ENCODE measurements at regions not wholly inside any gene's neighbourhood (a gene's known extent, or its start where the extent isn't known, plus 50 kb on each side); places are given as distances from the start of the nearest gene placed in this dataset.
"Not testable (repeated sequence)": the region's sequence is repeated elsewhere in the genome, so short reads cannot be mapped to it uniquely, and the experiment has no call there.

DNA sequence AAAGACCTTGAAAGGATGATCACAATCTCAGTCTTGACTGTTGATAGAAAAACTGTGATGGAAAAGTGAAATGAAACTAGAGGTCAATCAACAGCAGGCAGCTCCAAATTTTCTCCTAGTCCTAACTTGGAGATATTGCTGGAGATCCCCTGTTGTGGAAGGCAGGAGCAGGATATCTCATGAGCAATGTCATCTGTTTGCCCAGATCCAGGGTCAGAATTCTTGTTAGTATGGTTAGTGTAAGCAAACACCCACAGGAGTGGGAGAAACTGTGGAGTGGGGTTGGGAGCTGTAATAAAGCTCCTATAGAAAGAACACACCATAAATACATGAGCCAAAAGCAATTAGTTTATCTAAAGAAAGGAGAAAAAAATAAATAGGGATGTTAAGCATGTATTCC, 169.0 kb downstream of the AKR1D1 start:
- TF ChIP-seq, protein P1, sequence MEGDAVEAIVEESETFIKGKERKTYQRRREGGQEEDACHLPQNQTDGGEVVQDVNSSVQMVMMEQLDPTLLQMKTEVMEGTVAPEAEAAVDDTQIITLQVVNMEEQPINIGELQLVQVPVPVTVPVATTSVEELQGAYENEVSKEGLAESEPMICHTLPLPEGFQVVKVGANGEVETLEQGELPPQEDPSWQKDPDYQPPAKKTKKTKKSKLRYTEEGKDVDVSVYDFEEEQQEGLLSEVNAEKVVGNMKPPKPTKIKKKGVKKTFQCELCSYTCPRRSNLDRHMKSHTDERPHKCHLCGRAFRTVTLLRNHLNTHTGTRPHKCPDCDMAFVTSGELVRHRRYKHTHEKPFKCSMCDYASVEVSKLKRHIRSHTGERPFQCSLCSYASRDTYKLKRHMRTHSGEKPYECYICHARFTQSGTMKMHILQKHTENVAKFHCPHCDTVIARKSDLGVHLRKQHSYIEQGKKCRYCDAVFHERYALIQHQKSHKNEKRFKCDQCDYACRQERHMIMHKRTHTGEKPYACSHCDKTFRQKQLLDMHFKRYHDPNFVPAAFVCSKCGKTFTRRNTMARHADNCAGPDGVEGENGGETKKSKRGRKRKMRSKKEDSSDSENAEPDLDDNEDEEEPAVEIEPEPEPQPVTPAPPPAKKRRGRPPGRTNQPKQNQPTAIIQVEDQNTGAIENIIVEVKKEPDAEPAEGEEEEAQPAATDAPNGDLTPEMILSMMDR (IDR thresholded peaks at IDR 0.05; ENCODE audit: low read depth, low read length, missing control alignments), result no peak
- DNase-seq (ENCODE audit: low read depth), result no peak
- H3K4me3 ChIP-seq (ENCODE audit: low read depth, low read length), result no peak overlapping the region

DNA sequence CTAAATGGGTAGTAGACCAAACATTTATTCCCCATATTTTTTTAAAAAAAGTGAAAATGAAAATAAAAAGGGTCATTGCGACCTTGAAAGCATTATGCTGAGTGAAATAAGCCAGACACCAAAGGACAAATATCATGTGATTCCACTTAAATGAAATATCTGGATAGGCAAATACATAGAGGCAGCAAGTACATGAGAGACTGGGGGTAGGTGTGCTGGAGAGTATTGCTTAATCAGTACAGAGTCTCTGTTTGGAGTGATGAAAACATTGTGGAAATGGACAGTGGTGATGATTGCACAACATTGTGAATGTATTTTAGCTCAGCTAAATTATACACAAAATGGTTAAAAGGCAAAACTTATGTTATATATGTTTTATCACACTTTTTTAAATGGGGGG, 169.4 kb downstream of the AKR1D1 start:
- no peak overlapping the region for H3K4me3 ChIP-seq (ENCODE audit: low read depth, low read length)
- DNase-seq (ENCODE audit: low read depth), result no peak
- TF ChIP-seq, protein P1 (IDR thresholded peaks at IDR 0.05; ENCODE audit: low read depth, low read length, missing control alignments), result no peak

DNA sequence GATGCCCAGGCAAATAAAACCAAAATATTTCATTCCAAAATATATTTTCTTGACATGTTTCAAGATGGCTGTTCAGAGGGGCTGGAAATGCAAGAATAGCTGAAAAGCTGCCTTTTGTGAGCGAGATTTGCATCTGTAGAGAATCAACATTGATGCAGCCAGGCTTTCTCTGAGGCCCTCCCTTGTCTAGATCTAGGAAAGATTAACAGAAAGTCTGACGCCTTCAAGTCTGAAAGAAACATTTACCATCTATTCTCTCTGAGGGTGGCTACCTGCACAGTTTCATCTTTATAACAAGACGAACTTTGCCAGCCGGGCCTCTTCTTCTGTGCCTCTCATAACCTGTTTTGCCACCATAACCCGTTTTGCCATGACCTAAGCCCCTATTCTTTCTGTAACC, 170.2 kb downstream of the AKR1D1 start:
- DNase-seq (ENCODE audit: low read depth), result no peak
- no peak overlapping the region for H3K4me3 ChIP-seq (ENCODE audit: low read depth, low read length)
- TF ChIP-seq, protein P1 (IDR thresholded peaks at IDR 0.05; ENCODE audit: low read depth, low read length, missing control alignments), result no peak

- TF ChIP-seq, protein P1 (IDR thresholded peaks at IDR 0.05; ENCODE audit: low read depth, low read length, missing control alignments), result no peak
- no peak for DNase-seq (ENCODE audit: low read depth)
- no peak overlapping the region for H3K4me3 ChIP-seq (ENCODE audit: low read depth, low read length)
These were observed 170.8 kb downstream of the AKR1D1 start for GRCh38 chr7:138247081-138247480.

DNA sequence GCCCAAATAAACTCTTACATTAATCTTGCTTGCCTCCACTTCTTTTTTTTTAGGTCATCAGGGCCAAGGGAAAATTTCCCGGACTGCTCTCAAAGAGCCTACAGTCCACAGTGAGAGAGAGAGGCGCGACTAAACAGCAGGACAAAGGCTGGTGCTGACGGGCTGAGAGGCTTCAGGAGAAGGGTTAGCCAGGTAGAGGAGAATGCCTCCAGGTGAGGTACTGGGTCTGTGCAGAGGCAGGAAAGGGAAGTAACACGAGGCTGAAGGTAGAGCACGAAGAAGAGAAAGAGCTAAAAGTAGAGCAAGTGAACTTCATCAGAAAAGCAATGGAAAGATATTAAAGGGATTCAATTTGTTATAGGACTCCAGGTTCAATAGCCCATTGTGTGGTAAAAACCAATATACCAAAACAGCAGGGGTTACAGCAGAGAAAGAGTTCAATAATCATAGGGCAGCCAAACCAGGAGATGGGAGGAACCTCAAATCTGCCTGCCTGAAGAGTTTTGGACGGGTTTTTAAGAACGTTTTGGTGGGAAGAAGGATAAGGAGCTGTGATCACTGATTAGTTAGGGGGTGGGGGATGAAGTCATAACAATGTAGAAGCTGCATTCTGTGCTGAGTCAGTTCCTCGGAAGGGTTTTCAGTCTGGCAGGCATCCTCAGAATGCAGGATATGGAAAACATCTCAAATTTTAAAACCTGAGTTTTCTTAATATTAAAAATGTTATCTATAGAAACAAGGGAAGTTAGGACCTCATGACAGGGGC, 171.5 kb downstream of the AKR1D1 start:
- DNase-seq (ENCODE audit: low read depth), result no peak
- TF ChIP-seq, protein P1 (IDR thresholded peaks at IDR 0.05; ENCODE audit: low read depth, low read length, missing control alignments), result no peak
- H3K4me3 ChIP-seq (ENCODE audit: low read depth, low read length), result no peak overlapping the region

GRCh38 chr7:138248609-138249008, 172.3 kb downstream of the AKR1D1 start:
- no peak overlapping the region for H3K4me3 ChIP-seq (ENCODE audit: low read depth, low read length)
- TF ChIP-seq, protein P1 (IDR thresholded peaks at IDR 0.05; ENCODE audit: low read depth, low read length, missing control alignments), result no peak
- DNase-seq (ENCODE audit: low read depth), result no peak

DNA sequence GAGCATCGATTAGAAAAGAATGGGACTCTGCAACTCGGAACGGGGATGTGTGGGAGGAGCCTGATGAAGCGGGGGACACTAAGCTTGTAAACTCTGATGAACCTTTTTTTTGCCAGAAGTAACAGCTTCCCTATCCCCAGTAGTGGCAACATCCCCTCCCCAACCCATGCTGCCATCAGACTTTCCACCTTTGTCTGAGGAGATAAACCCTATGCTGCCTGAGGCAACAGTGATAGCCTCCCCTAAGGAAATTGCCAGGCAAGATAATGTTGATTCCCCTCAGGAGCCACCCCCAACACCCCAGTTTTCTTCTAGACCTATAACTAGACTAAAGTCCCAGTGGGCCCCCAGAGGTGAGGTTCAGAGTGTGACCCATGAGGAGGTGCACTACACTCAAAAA, 173.7 kb downstream of the AKR1D1 start:
- TF ChIP-seq, protein P1 (IDR thresholded peaks at IDR 0.05; ENCODE audit: low read depth, low read length, missing control alignments), result no peak
- DNase-seq (ENCODE audit: low read depth), result no peak
- H3K4me3 ChIP-seq (ENCODE audit: low read depth, low read length), result no peak overlapping the region

GRCh38 chr7:138252666-138253065, 176.4 kb downstream of the AKR1D1 start:
- not testable (repeated sequence) for DNase-seq (ENCODE audit: low read depth); H3K4me3 ChIP-seq (ENCODE audit: low read depth, low read length)
